IPS-NIHi7 (cell line): ENCODE measurements at regions not wholly inside any gene's neighbourhood (a gene's known extent, or its start where the extent isn't known, plus 50 kb on each side); places are given as distances from the start of the nearest gene placed in this dataset.
A peak's percentile ranks its signal among the peaks of the same experiment; 100 is the strongest.

Source experiments
- DNase-seq: peaks from one replicate; pipeline ENCODE4 v3.0.0; 2012; ENCODE audit warnings: mixed read lengths; ENCODE audit errors: extremely low spot score

DNA sequence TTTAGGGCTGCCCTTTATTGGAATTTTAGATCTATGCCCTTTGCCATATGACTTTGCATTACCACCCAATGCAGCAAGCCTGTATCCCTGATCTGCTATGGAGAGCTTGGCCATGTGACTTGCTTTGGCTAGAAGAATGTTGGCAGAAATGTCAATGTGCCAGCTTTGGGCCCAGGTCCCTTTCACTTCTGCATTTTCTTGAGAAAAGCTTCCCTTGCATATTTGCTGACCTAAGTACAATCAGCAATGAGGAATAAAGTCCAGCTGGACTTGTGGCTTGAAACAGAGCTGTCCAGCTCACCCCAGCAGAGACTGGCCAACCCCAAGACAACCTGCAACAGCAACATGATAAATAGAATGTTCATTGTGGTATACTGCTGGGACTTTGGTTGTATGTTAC is 135.9 kb downstream of the PAH start:
- DNase-seq: no peak

DNA sequence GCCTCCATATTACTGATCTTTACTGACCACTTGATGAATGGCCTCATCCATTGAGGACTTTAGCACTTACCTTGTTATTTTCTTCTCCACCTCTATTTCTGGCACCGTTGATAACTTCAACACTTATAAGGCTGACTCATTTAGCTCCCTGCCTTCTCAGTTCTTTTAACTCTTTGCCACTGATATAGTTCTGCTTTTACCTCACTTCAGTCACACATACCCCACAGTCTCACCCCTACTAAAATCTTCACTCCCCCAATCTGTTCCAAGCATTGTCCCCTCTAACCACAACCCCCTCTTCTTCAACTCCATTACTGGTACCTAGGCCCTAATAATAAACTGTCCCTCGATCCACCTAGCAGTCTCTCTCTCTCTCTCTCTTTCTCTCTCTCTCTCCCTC is 141.0 kb downstream of the PAH start:
- DNase-seq: no peak

- peak; percentile 79 for DNase-seq
Observed at GRCh38 chr12:102769323-102769916, 147.6 kb downstream of the PAH start.

DNA sequence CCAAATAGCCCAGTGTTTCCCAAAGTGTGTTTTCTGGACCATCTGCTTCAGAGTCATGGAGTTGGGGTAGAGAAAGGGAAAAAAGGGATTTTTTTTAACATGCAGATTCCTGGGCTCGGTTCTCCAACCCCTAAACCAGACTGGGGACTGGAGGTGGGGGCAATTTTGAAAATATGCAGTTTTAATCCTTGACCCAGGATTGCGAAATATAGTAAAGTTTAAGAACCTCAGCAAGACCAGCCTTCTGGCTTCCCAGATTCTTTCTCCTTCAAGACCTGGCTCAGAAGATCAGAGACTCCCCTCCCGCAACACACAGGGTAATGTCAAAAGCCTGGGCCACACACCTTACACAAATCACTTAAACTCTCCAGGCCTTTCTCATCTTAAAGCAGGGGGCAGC is 150.1 kb downstream of the PAH start:
- no peak for DNase-seq

GRCh38 chr12:102765736-102766135 is 151.3 kb downstream of the PAH start:
- no peak for DNase-seq

- DNase-seq: no peak
Observed at GRCh38 chr12:102763471-102763870, 153.6 kb downstream of the PAH start.

DNA sequence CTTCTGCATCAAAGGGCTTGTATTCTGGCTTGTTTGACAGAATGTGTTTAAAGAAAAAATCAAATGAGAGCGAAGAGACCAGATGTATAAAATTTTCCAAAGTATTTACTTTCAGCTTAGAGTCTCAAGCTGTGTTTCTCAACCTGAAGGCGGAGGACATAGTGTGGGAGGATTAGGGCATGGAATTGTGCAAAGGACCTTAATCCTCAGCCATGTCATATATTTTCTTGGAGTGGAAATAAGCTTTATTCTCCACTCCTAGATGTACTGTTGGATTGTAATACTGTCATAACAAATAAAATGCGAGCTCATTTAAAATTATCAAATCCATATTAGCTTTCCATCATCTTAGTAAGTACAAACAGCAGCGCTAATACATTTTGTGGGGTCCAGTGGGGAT is 154.0 kb downstream of the PAH start:
- DNase-seq: no peak

DNA sequence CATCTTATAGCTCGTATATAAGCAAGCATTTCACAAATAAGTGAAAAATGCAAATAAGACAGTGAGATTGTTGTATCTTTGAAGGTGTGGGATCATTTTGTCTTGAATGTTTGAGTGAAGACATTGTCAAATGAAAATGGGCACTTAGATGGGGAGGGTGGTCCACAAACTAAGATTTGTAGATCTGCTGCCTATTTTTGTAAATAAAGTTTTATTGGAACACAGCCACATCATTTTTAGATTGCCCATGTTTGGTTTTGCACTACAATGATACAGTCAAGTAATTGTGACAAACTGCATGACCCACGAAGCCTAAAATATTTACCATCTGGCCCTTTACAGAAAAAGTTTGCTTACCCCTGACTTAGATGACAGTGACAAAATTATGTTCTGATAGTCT is 156.7 kb downstream of the PAH start:
- no peak for DNase-seq

DNA sequence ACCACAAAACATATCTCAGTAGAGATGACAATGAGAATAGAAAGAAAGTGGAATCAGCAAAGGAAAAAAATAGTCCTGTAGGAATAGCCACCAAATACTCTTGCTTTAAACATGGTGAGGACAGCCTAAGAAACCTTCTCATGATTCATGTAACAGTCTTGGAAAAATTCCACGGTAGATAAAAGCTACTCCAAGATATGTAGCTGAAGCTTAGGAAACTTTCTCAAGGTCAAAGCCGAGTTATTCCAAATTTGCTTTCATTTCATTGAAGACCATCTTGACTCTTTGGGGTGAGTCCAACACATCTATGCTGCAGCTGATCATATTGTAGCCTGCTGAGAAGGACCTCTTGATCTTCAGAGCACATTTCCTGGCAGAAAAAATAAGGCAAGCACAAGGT is 157.6 kb downstream of the PAH start:
- DNase-seq: no peak

DNA sequence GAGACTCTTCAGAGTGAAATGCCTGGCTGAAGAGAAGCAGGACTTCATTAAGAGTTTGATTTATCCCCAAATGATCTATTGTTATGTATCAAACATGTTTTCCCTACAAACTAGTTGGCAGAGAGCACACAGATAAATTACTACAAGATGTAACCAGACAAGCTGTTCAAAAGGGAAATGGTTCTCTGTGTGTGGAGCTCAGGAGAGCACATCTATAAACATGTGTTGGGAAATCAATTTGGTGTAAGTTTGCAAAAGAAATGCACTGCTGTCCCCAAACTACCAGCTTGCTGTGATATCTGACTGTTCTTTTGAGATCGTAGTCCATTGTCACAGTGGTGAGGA is 159.2 kb downstream of the PAH start:
- no peak for DNase-seq

DNA sequence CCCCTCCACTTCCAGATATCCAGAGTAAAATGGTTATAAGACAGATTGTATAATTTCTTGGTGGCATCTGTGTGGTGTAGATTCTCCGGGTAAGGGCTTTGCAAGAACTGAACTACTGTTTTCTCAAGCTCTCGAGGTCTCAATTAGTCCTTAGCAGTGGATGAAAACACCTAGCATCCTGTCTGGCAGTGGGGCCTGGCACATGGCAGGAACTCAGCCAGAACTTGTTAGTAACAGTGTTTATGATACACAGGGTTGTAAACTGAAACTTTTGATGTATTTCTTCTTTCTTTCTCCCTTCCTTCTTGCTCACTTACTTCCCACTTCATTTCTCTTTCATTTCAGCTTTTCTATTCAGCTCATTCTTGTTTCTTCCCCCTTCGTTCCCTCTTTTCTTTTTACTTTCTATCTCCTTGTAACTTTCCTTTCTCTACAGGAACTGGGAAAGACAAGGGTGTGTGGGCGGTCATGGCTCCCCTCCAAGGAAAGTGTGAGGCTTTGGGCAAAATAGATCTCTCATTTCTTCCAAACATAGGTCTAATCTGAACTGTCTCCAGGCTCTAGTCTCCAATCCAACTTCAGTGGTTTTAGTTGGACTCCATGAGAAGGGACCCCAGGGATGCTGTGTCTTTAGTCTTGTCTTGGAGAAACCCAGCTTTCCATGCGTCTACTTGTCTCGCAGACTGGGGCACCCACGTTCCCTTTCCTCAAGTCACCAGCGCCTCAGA is 159.7 kb downstream of the PAH start:
- no peak for DNase-seq

DNA sequence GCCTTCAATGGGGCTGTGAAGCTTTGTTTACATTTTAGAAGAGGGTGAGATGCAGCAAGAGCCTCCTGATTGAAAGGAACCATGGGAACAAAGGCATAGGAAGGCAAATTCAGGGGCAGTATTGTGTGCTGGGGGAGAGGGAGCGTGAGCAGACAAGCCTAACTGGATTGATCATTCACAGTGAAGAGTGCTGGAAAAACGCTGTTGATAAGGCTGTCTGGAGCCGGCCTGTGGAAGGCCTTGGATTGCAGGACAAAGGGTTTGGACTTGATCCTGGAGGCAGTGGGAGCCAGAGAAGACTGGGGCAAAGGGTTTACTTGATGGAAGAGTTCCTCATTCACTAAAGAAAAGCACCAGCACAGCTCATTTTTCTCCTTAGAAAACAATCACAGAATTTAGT is 160.5 kb downstream of the PAH start:
- DNase-seq: no peak

DNA sequence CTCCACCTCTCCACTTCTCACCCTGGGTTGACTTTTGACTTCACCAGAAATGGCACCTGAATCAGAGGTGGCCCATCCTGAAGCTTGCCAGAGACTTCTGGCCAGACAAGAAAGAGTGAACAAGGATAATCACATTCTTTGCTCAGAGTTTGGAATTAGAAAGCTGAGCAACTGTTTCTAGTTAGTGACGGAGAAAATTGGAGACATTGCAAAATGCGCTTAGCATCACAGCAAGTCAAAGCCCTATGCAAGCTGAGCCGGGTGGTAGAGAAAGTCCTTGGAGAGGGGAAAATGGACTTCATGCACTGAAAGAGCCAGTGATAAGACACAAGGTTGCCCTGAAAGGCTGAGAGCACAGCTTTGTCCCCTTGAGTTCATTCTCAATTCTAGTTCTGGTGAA is 161.8 kb downstream of the PAH start:
- DNase-seq: no peak

DNA sequence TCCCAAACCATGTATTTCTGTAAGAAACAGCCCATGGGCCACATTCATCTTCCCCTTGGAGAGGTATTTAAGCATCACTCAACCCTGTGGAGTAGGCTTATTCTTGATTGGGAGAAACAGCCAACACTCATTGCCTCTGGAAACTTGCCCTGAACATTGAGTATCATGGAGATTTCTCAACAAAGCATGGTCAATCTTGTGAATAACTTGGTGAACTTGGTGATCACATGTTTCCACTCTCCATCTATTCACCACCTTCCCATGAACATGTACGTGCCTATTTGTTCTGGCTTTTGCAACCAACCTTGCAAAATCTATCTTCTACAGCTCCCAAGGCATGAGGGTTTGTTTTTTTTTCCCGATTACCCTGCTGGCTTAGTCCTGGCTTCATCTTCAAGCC is 163.2 kb downstream of the PAH start:
- no peak for DNase-seq

DNA sequence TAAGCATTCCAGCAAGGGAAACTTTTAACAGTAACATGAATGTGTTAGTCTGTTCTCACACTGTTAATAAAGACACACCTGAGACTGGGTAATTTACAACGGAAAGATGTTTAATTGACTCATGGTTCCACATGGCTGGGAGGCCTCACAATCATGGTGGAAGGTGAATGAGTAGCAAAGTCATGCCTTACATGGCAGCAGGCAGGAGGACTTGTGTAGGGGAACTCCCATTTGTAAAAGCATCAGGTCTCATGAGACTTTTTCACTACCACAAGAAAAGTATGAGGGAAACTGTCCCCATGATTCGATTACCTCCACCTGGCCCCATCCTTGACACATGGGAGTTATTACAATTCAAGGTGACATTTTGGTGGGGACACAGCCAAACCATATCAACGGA is 168.3 kb downstream of the PAH start:
- no peak for DNase-seq

- no peak for DNase-seq
Observed at GRCh38 chr12:102746963-102747362, 170.1 kb downstream of the PAH start.

GRCh38 chr12:102745971-102746600 is 171.0 kb downstream of the PAH start:
- DNase-seq: no peak

DNA sequence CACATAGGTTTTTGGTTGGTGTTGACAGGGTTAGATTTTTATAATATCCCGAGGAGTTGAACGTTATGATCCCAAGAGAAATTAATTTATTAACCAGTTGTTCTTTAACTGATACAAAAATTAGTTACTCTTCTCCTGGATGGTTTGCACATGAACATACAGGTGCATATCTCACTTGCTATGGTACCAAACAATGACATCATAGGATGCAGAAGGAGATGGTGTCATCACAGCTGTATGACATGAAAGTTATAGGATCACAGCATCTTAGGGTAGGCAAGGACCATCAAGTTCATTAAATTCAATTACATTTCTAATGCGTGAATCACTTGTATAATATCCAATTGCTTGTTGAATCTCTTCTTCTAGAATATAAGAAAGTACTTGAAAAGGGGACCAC is 175.8 kb downstream of the PAH start:
- no peak for DNase-seq

DNA sequence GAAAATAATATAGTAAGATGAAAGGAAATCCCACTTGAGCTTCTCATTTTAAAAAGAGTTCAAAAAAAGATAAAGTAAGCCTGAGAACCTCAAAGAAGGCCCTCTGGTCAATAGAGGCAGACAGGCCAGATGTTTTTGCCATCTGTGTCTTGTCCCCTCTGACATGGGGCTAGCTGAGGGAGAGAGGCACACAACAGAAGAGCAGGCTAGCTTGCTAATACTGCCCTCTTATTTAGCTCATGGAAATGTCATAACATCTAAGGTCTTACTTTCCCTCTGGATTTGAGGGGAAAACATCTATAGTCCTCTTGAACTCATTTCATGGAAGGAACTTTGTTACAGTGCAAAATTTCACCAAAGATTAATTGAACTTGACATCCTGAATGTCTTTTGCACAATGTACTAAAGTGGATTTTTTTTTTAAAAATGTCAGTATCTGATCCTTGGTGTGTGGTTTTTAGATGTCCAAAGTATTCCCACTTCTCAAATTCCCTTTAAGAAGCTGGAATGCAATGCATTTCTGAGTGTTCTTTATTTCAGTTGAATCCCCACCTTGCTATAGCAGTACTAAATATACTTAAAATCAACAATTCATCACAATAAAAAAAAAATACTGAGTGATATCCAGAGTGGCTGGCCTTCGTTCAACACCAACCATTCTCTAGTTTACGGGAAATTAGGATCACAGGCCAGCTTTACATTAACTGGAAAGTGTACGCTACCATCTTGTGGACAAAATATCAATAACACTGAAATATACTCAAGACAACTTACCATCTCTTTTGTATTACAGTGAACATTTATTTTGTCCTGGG is 176.7 kb downstream of the PAH start:
- no peak for DNase-seq

DNA sequence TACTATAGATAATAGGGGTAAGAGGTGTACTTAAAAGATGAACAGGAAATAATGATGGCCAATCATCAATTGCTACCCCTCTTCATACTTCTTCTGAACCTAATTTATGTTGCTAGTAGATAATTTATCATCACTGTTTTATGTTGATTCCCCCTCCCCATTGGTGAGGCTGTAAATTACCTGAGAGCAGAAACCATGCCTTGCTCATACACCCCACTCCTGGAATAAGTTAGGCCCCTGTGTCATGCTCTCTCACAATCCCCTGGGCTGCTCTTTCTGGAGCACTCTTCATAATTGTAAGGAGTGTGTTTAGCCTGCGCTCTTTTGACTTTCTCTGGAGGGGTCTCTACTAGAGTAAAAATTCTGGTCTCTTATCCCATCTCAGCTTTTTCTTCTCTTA is 180.7 kb downstream of the PAH start:
- DNase-seq: no peak

DNA sequence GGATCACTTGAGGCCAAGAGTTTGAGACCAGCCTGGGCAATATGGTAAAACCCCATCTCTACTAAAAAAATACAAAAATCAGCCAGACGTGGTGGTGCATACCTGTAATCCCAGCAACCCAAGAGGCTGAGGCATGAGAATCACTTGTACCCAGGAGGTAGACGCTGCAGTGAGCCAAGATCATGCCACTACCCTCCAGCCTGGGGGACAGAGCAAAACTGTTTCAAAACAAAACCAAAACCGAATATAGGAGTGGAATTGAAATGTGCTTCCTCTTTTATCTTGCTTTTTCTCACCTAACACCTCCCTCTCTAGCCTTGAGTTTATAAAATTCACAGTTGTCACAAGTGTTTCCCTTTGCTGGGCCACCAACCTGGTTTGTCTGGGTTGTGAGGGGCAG is 181.9 kb downstream of the PAH start:
- no peak for DNase-seq

DNA sequence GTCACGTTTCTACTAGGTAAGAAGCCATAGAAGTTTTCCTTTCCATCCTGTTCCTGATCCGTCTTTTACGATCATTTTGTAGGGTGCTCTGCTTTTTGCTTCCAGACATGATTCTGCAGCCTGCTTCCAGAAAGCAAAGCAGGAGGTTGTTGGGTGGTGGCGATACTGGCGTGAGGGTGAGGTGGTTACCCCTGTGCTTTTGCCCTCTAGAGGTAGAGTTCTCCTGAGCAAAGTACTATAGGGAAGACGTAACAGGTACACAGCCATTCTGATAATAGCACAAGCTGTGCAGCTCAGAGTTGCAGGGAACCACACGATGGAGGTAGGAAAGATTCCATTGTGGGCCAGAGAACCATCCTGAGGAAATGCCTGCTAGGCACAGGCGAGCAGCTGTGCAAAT is 186.0 kb downstream of the PAH start:
- peak; percentile 24 for DNase-seq
